HG03342 (cell line): ENCODE measurements at regions not wholly inside any gene's neighbourhood (a gene's known extent, or its start where the extent isn't known, plus 50 kb on each side); places are given as distances from the start of the nearest gene placed in this dataset.
"Not testable (repeated sequence)": the region's sequence is repeated elsewhere in the genome, so short reads cannot be mapped to it uniquely, and the experiment has no call there.

Experiments used
- ATAC-seq: cut with Tn5 transposase; IDR thresholded peaks from one replicate; pipeline ENCODE4 v1.9.1; 2021; ENCODE audit warnings: mild to moderate bottlenecking, moderate library complexity; ENCODE audit not compliant: unreplicated experiment

DNA sequence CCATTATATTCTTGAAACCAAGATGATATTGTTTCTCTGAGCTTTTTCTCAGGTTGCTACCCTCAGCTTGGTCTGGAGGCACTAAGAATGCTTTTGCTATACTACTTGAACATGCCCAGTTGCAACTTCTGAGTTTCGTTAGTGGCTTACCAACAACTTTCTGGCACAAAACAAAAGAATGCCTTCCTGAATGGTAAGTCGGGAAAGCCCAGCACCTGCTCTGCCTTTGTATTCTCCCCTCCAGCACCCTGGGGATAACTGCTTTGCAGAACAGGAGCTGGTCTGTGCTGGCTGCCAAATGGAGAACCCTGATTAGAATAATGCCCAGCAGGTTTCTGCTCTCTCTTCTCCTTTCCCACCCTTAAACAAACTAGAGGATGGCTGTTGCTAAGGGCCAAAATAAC is 149.3 kb downstream of the TGFB2 start:
- no peak for ATAC-seq

- no peak for ATAC-seq
Observed at GRCh38 chr1:218495931-218496330, 150.8 kb downstream of the TGFB2 start.

DNA sequence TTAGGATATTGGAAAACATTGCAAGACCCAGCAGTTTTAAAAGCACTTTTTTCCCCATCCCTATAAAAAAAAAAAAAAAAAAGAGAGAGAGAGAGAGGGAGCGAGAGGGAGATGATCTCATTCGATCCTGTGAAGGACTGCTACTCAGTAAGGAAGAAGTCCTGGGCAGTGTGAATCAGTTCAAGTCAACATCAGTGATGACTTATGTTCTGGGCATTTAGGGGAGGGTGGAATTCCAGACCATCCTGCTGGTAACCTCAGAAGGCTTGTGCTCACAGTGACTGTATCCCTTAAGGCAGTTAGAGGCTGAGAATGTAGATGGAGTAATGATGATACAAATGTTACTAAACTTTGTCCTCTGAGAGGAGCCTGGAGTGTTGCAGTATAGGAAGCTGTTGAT is 151.4 kb downstream of the TGFB2 start:
- no peak for ATAC-seq

GRCh38 chr1:218498056-218498938 is 153.2 kb downstream of the TGFB2 start:
- ATAC-seq = no peak

DNA sequence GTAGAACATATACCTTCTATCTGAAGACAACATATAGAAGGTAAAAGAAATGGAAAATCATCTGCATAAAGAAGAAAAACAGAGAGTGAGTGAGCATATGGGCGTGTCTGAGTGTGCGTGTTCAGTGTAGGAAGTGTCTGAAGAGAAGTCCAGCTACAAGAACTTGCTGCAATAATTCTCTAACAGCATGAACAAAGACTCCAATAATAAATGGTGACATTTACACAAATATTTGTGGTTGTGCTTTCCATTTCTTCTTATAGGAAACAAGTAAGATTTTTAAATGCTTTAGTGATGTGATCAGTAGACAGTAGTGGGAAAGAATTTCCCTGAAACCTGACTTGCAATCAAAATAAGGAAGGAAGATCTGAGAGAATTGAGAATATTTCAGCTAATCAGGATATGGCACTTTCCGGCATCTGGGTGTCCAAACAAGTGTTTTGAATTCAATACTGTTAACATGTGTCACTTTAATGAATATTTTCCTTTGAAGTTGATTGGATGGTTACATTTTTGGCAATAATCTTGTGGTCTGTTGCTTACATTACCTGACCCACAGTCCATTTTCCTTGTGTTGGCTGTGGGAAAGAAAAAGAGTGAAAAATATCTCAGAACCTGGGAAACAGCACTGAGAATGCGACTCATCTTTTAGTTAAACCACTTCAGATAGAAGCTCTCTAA is 154.0 kb downstream of the TGFB2 start:
- ATAC-seq = no peak

GRCh38 chr1:218499911-218500310 is 154.8 kb downstream of the TGFB2 start:
- no peak for ATAC-seq

GRCh38 chr1:218501161-218501560 is 156.0 kb downstream of the TGFB2 start:
- no peak for ATAC-seq

GRCh38 chr1:218502383-218502782 is 157.2 kb downstream of the TGFB2 start:
- no peak for ATAC-seq

DNA sequence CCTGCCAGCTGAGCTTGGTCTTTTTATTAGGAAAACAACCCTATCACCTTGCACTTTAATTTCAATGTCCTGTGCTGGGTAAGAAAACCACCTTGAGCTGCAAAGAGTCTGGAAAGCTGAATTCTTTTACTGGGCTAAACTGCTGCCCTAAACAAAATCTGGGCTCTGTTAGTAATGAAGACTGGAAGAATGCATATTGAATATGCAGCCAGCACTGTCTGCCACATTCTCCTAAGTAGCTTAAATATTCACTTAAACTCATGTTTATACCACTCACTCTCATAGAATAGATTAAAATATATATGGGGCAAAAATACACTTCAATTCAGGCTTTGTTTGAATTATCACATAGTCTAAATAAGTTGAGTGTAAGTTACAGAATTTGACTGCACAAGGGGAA is 158.0 kb downstream of the TGFB2 start:
- no peak for ATAC-seq

GRCh38 chr1:218507355-218508002 is 162.3 kb downstream of the TGFB2 start:
- no peak for ATAC-seq

DNA sequence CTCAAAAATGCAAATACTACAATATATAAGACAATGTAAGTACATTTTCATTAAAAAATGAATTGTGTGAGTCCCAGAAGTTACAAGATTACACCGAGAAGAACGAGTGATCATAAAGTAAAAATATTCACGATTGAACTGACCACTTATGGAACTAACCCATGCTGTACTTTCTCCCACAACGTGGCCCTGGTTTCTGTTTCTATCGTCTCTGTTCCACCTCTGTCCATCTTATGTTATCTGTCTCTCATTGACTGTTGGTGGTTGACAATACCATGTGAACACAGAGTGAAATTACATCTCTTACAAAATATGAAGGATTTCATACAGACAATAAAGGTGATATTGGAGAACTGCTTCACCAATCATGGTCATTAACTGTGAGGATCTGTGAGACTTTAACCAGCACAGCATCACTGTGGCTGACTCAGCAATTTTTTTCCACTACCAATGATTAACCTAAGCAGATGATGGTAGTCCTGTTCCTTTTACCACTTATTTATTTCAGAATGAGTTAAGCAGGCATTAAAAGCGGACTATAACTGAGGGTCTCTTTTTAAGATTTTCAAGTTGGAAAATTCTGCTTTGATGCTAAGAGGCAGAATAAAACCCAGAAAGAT is 165.1 kb downstream of the TGFB2 start:
- ATAC-seq = no peak

GRCh38 chr1:218513328-218513727 is 168.2 kb downstream of the TGFB2 start:
- ATAC-seq = no peak

GRCh38 chr1:218514689-218515088 is 169.6 kb downstream of the TGFB2 start:
- ATAC-seq = no peak

DNA sequence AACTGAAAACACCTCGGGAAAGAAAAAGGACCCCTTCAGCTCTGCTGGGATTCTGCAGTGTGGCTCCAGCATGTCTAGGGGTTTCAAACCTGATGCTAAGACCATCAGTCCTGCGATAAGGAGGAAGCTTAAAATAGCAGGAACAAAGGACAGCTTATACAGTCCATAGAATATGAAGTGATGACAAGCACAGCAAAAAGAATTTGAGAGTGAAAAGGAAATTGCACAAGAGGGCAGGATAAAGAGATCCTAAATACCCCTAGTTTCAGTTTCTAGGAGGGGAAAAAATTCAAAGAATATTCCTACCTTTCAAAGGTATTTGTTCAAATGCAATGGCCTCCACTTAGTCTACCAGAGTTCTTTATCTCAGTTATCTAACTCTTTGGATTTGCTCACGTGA is 171.4 kb downstream of the TGFB2 start:
- no peak for ATAC-seq

DNA sequence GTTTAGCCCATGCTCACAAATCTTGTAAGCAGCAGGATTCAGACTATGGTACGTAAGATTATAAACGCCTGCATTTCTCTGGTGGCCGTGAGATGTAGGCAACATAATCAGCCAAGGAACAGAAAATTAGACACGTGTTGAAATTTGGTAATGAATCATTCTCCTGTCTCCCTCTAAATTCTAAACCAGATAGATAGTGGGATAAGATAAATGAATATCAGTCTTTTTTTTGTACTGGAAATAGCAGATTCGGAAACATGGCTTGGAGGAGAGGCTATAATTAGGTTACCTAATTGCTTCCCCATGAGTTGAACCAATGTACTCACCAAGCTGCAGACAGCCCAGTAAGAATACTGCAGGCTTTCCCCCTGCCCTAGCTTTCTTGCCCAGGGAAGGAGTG is 172.3 kb downstream of the TGFB2 start:
- ATAC-seq = no peak

DNA sequence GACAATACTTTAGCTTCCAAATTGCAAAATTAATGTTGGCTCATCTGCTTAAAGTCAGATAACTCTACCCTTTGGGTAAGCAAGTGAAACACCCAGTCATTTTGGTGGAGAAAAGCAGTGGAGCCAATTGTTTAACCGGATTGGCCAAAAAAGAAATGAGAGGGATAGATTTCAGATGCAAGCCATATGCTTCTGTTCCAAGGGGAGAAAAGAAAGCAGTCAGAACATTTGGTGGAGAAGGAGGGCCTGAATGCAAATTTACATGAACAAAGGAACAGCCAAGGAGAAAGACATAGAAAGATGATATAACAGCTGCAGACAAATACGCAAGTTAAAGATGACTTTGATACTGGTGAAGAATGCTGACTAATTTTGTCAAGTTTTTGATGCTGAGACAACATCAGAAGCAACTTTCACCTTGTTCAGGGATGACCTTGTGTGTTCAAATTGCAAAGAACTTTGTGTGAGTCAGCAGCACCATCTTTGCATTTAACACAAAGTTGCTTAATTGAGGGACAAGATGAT is 173.1 kb downstream of the TGFB2 start:
- no peak for ATAC-seq

DNA sequence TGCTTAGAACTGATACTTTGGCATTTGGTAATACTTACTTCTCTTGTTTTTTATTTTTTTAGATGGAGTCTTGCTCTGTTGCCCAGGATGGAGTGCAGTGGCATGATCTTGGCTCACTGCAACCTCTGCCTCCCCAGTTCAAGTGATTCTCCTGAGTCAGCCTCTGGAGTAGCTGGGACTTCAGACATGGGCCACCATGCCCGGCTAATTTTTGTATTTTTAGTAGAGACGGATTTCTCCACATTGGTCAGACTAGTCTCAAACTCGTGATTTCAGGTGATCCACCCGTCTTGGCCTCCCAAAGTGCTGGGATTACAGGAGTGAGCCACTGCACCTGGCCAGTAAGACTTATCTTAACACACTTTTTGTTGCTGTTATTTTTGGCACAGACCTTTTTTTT is 175.5 kb downstream of the TGFB2 start:
- not testable (repeated sequence) for ATAC-seq

DNA sequence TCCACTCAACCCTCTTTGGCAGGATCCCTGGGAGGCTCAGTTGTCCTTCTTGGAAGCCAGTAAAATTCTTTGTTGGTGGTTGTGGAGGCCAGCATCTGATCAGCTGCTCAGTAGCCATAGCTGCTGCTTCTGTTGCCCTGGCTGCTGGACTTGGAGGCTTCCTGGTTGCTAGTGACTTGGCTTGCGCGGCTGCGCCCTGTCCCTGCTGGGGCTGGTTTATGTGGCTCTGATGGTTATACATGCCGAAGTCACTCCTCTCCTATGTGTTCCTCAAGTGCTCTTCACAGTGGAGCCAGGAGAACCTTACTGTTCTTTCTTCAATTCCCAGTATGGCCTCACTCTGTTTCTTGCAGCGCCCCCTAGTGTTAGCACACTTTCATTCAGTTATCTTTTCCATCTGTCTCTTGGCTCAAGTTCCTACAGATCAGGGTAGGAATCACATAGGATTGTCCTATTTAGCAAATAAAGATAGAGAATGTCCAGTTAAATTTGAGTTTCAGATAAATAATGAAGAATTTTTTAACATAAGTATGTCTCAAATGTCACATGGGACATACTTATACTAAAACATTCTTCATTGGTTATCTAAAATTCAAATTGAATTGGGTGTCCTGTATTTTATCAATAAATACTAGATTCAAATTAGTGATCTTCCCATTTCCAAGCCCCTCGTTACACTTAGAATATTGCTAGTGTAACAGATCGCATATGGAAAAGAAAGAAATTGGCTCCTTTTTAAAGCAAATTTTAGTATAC is 176.5 kb downstream of the TGFB2 start:
- peak; percentile 65 for ATAC-seq

DNA sequence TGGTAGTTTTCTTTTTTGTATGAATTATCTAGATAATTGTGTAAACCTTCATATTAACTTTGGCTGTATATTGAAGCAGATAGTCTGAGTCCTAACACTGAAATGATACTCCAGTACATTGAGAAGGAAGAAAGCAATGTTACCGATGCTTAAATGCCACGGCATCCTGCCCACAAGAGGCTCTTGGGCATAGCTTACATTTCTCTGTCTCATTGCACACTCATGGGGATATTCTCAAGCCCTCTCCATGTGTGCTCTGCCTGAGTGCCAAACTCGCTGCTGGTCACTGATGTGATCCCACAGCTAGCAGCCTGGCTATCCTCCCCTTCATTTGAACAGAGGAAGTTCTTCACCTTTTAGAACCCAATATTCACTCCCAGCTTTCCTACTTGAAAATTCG is 179.4 kb downstream of the TGFB2 start:
- no peak for ATAC-seq

GRCh38 chr1:218525031-218525430 is 179.9 kb downstream of the TGFB2 start:
- ATAC-seq = no peak
